ENCODE measurements at regions not wholly inside any gene's neighbourhood (a gene's known extent, or its start where the extent isn't known, plus 50 kb on each side); places are given as distances from the start of the nearest gene placed in this dataset.
"Not testable (repeated sequence)": the region's sequence is repeated elsewhere in the genome, so short reads cannot be mapped to it uniquely, and the experiment has no call there.

GRCh38 chr9:129531860-129532402 lies 89.0 kb downstream of the C9orf50 start:
- H3K9me2 ChIP-seq (ENCODE audit: insufficient read depth); ATAC-seq; H3K9ac ChIP-seq (ENCODE audit: low read length); H3K27ac ChIP-seq (ENCODE audit: low read depth, low read length); H3K4me2 ChIP-seq (ENCODE audit: low read length); BruUV-seq (replicated peaks); CTCF ChIA-PET; POLR2A ChIA-PET; DNase-seq (ENCODE audit: low read depth, low spot score); H3K4me3 ChIP-seq (replicated peaks in 1 of 2; ENCODE audit: low read depth in 1 of 2, low read length in 2 of 2); RAD21 ChIA-PET (ENCODE audit: low non-redundant PET in 1 of 2, low total read pairs in 2 of 2, uncharacterized antibody in 2 of 2, unreplicated experiment in 2 of 2); H4K20me1 ChIP-seq (ENCODE audit: insufficient read depth); H2AFZ ChIP-seq (ENCODE audit: low read depth, low read length, poor library complexity, severe bottlenecking); H3K79me2 ChIP-seq (ENCODE audit: insufficient read depth, low read length); H3K27me3 ChIP-seq (ENCODE audit: insufficient read depth, low read length); H3K36me3 ChIP-seq (ENCODE audit: control insufficient read depth in 1 of 2, insufficient read depth in 2 of 2, low read length in 2 of 2); H3K9me3 ChIP-seq (ENCODE audit: control insufficient read depth in 1 of 2, insufficient read depth in 1 of 2, low read depth in 1 of 2, low read length in 2 of 2); intact Hi-C loops (cut with micrococcal nuclease): not testable (repeated sequence)
- H3K4me1 ChIP-seq (ENCODE audit: control insufficient read depth in 1 of 2, insufficient read depth in 2 of 2, low read length in 2 of 2) = peaks cover 12 to 20% of the 10 kb centered on the region in 2 experiments

GRCh38 chr9:129527955-129528354 lies 92.9 kb downstream of the C9orf50 start:
- H3K9me3 ChIP-seq (ENCODE audit: control insufficient read depth in 1 of 2, insufficient read depth in 1 of 2, low read depth in 1 of 2, low read length in 2 of 2); ATAC-seq; H2AFZ ChIP-seq (ENCODE audit: low read depth, low read length, poor library complexity, severe bottlenecking); intact Hi-C loops (cut with micrococcal nuclease); H3K9me2 ChIP-seq (ENCODE audit: insufficient read depth); H4K20me1 ChIP-seq (ENCODE audit: insufficient read depth); DNase-seq (ENCODE audit: low read depth, low spot score); H3K79me2 ChIP-seq (ENCODE audit: insufficient read depth, low read length); BruUV-seq (replicated peaks); H3K27ac ChIP-seq (ENCODE audit: low read depth, low read length); RAD21 ChIA-PET (ENCODE audit: low non-redundant PET in 1 of 2, low total read pairs in 2 of 2, uncharacterized antibody in 2 of 2, unreplicated experiment in 2 of 2); H3K36me3 ChIP-seq (ENCODE audit: control insufficient read depth in 1 of 2, insufficient read depth in 2 of 2, low read length in 2 of 2); H3K27me3 ChIP-seq (ENCODE audit: insufficient read depth, low read length); H3K9ac ChIP-seq (ENCODE audit: low read length); H3K4me3 ChIP-seq (replicated peaks in 1 of 2; ENCODE audit: low read depth in 1 of 2, low read length in 2 of 2); H3K4me2 ChIP-seq (ENCODE audit: low read length): not testable (repeated sequence)
- H3K4me1 ChIP-seq (ENCODE audit: control insufficient read depth in 1 of 2, insufficient read depth in 2 of 2, low read length in 2 of 2) = peaks cover 9 to 14% of the 10 kb centered on the region in 2 experiments; a peak in 3 of 4 replicates
- ChIA-PET CTCF (interaction anchor here (0.9 kb wide), 1 partner anchor 98 kb away, joined by 4 read pairs; the partner anchor contains the start of gene NTMT1), POLR2A (interaction anchor here (1.0 kb wide), 1 partner anchor 12 kb away, joined by 3 read pairs; no protein-coding TSS in a partner anchor)

DNA sequence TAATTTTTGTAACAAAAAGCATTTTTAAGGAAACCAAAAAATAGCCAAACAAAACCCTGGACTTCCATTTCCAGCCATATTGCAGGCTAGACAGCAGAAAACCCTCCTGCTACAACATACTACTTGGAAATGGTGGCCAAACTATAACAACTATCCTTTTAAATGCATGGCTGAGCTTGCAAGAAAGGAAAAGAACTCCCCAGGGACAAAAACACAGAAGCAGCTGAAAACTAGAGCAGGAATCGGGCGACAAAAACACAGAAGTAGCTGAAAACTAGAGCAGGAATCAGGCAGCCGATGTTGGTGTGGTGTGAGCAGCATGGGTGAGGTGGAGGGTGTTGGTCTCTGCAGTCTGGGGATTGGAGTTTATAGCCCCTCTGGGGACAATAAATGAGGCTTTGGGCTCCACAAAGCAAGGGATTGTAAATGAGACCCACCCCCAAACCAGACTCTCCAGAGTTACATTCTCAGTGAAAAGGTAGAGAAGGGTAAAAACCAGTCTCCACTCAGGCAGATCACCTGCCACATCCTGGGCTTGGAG lies 95.2 kb downstream of the C9orf50 start:
- no peak overlapping the region for H3K27ac ChIP-seq (ENCODE audit: low read depth, low read length)
- TF ChIP-seq ZNF274 (IDR thresholded peaks at IDR 0.05; ENCODE audit: low read depth, low read length) (no peak), REST (IDR thresholded peaks at IDR 0.05; ENCODE audit: low read depth) (no peak), SIN3A (IDR thresholded peaks at IDR 0.05; ENCODE audit: low read depth) (no peak), TCF7L2 (IDR thresholded peaks at IDR 0.05; ENCODE audit: borderline replicate concordance, extremely low read depth, insufficient read depth, insufficient read length) (no peak), CEBPB (IDR thresholded peaks at IDR 0.05; ENCODE audit: low read depth) (no peak), MAX (IDR thresholded peaks at IDR 0.05) (no peak), ZFX (IDR thresholded peaks at IDR 0.05) (no peak)
- H3K27me3 ChIP-seq (ENCODE audit: insufficient read depth, low read length) = no peaks in the 10 kb centered on the region
- H3K4me3 ChIP-seq (replicated peaks in 1 of 2; ENCODE audit: low read depth in 1 of 2, low read length in 2 of 2) = no peak overlapping the region
- DNase-seq (ENCODE audit: low read depth, low spot score) (no peak), ATAC-seq (no peak)
- no peaks in the 10 kb centered on the region for H3K9me2 ChIP-seq (ENCODE audit: insufficient read depth)
- no peak overlapping the region for H3K4me2 ChIP-seq (ENCODE audit: low read length)
- no TSS peak for BruUV-seq (replicated peaks)
- RAD21 ChIA-PET (ENCODE audit: low non-redundant PET in 1 of 2, low total read pairs in 2 of 2, uncharacterized antibody in 2 of 2, unreplicated experiment in 2 of 2) = no interaction called here
- intact Hi-C loops (cut with micrococcal nuclease) = no loop called here
- CTCF ChIA-PET = no interaction called here
- POLR2A ChIA-PET = no interaction called here
- peaks cover 9 to 14% of the 10 kb centered on the region in 2 experiments; a peak in 3 of 4 replicates for H3K4me1 ChIP-seq (ENCODE audit: control insufficient read depth in 1 of 2, insufficient read depth in 2 of 2, low read length in 2 of 2)
- H3K36me3 ChIP-seq (ENCODE audit: control insufficient read depth in 1 of 2, insufficient read depth in 2 of 2, low read length in 2 of 2) = no peaks in the 10 kb centered on the region
- H3K79me2 ChIP-seq (ENCODE audit: insufficient read depth, low read length) = no peaks in the 10 kb centered on the region
- H2AFZ ChIP-seq (ENCODE audit: low read depth, low read length, poor library complexity, severe bottlenecking) = no peak overlapping the region
- H3K9me3 ChIP-seq (ENCODE audit: control insufficient read depth in 1 of 2, insufficient read depth in 1 of 2, low read depth in 1 of 2, low read length in 2 of 2) = no peaks in the 10 kb centered on the region
- no peaks in the 10 kb centered on the region for H4K20me1 ChIP-seq (ENCODE audit: insufficient read depth)
- no peak overlapping the region for H3K9ac ChIP-seq (ENCODE audit: low read length)
